BE2C (cell line): ENCODE measurements at regions not wholly inside any gene's neighbourhood (a gene's known extent, or its start where the extent isn't known, plus 50 kb on each side); places are given as distances from the start of the nearest gene placed in this dataset.

Experiments
- DNase-seq: peaks from one replicate; pipeline ENCODE4 v3.0.0-alpha.2; 2020
- H3K27me3 ChIP-seq: fragments of 250-450 bp; sonication (Bioruptor Pico); 2 replicates; pipeline ENCODE4 v1.5.1; 2020; ENCODE audit warnings: mild to moderate bottlenecking
- H3K36me3 ChIP-seq: fragments of 250-450 bp; sonication (Bioruptor Pico); 2 replicates; pipeline ENCODE4 v1.5.1; 2020; ENCODE audit warnings: mild to moderate bottlenecking
- H3K4me1 ChIP-seq: fragments of 250-450 bp; sonication (Bioruptor Pico); 2 replicates; pipeline ENCODE4 v1.5.1; 2020
- H3K4me3 ChIP-seq: 2 replicates; pipeline ENCODE4 v1.5.1; 2011; ENCODE audit warnings: low read depth, low read length
- H3K9me3 ChIP-seq: fragments of 250-450 bp; sonication (Bioruptor Pico); 2 replicates; pipeline ENCODE4 v1.5.1; 2020
- TF ChIP-seq, protein P1 (sequence below): IDR thresholded peaks from 2 replicates; pipeline ENCODE4 v1.5.1; 2012; ENCODE audit warnings: mild to moderate bottlenecking, low read depth, low read length

GRCh38 chr15:62400778-62401177 is 235.7 kb upstream of the C2CD4B start:
- H3K36me3 ChIP-seq, result no peaks in the 10 kb centered on the region
- H3K4me1 ChIP-seq, result no peaks in the 10 kb centered on the region
- H3K4me3 ChIP-seq, result no peak overlapping the region
- DNase-seq, result no peak
- H3K9me3 ChIP-seq, result no peaks in the 10 kb centered on the region; the same call in 1 of the 2 replicates
- TF ChIP-seq, protein P1, sequence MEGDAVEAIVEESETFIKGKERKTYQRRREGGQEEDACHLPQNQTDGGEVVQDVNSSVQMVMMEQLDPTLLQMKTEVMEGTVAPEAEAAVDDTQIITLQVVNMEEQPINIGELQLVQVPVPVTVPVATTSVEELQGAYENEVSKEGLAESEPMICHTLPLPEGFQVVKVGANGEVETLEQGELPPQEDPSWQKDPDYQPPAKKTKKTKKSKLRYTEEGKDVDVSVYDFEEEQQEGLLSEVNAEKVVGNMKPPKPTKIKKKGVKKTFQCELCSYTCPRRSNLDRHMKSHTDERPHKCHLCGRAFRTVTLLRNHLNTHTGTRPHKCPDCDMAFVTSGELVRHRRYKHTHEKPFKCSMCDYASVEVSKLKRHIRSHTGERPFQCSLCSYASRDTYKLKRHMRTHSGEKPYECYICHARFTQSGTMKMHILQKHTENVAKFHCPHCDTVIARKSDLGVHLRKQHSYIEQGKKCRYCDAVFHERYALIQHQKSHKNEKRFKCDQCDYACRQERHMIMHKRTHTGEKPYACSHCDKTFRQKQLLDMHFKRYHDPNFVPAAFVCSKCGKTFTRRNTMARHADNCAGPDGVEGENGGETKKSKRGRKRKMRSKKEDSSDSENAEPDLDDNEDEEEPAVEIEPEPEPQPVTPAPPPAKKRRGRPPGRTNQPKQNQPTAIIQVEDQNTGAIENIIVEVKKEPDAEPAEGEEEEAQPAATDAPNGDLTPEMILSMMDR, result no peak
- H3K27me3 ChIP-seq, result no peaks in the 10 kb centered on the region

GRCh38 chr15:62402687-62403086 is 237.6 kb upstream of the C2CD4B start:
- Histone ChIP-seq H3K4me3 (no peak overlapping the region), H3K9me3 (no peaks in the 10 kb centered on the region; the same call in 1 of the 2 replicates), H3K36me3 (no peaks in the 10 kb centered on the region), H3K27me3 (no peaks in the 10 kb centered on the region), H3K4me1 (no peaks in the 10 kb centered on the region)
- no peak for DNase-seq
- TF ChIP-seq, protein P1, result no peak

GRCh38 chr15:62403164-62403809 is 238.2 kb upstream of the C2CD4B start:
- H3K4me3 ChIP-seq, result no peak overlapping the region
- H3K4me1 ChIP-seq, result no peaks in the 10 kb centered on the region
- TF ChIP-seq, protein P1, result no peak
- no peaks in the 10 kb centered on the region for H3K36me3 ChIP-seq
- no peak for DNase-seq
- no peaks in the 10 kb centered on the region for H3K9me3 ChIP-seq
- H3K27me3 ChIP-seq, result no peaks in the 10 kb centered on the region

- no peak for DNase-seq
- no peaks in the 10 kb centered on the region for H3K4me1 ChIP-seq
- TF ChIP-seq, protein P1, result no peak
- no peaks in the 10 kb centered on the region for H3K36me3 ChIP-seq
- H3K9me3 ChIP-seq, result no peaks in the 10 kb centered on the region
- H3K27me3 ChIP-seq, result no peaks in the 10 kb centered on the region
- H3K4me3 ChIP-seq, result no peak overlapping the region
Measured at GRCh38 chr15:62404194-62404985, 239.3 kb upstream of the C2CD4B start.

- no peak for DNase-seq
- Histone ChIP-seq H3K27me3 (no peaks in the 10 kb centered on the region), H3K4me3 (no peak overlapping the region), H3K36me3 (no peaks in the 10 kb centered on the region), H3K9me3 (no peaks in the 10 kb centered on the region), H3K4me1 (no peaks in the 10 kb centered on the region)
- TF ChIP-seq, protein P1, result no peak
Measured at GRCh38 chr15:62406305-62406891, 241.3 kb upstream of the C2CD4B start.

GRCh38 chr15:62407216-62407615 is 242.1 kb upstream of the C2CD4B start:
- TF ChIP-seq, protein P1, result no peak
- Histone ChIP-seq H3K36me3 (no peaks in the 10 kb centered on the region), H3K4me1 (no peaks in the 10 kb centered on the region), H3K4me3 (no peak overlapping the region), H3K27me3 (no peaks in the 10 kb centered on the region), H3K9me3 (no peaks in the 10 kb centered on the region)
- no peak for DNase-seq
